ENCODE measurements at regions not wholly inside any gene's neighbourhood (a gene's known extent, or its start where the extent isn't known, plus 50 kb on each side); places are given as distances from the start of the nearest gene placed in this dataset.

DNA sequence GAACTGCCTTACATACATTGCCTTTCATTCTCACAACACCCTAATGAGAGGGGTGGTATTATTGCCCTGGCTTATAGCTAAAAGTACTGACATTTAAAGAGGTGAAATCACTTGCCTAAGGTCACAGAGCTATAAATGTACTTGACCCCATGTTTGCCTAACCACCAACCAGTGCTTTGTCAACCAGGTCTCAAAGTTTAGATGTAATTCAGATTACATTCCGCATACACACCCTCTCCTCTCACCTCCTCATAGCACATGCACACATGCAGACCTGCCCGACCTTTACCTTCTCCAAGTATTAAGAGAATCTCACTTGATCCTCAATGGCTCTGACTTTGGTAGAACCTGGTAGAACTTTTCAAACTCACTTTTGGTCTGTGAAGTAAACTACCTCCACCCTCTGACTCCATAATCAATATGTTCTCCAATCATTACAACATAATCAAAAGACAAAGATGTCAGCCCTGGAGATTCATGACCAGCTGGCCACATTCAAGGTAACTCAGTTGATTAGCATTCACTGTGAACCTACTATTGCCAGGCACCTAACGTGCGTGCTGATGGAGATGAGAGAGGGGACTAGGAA lies 63.2 kb upstream of the HES1 start:
- no peak for DNase-seq

DNA sequence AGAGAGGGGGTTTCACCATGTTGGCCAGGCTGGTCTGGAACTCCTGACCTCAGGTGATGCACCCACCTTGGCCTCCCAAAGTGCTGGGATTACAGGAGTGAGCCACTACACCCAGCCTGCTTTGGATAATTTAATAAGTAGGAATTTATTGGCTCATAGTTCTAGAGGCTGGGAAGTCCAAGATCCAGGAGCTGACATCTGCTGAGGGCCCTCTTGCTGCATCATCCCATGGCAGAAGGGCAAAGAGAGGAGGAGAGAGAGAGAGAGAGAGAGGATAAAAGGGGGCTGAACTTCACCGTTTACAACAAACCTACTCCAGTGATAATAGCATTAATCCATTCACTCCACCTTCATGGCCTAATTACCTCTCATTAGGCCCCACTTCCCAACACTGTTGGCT lies 62.0 kb upstream of the HES1 start:
- DNase-seq, result no peak

DNA sequence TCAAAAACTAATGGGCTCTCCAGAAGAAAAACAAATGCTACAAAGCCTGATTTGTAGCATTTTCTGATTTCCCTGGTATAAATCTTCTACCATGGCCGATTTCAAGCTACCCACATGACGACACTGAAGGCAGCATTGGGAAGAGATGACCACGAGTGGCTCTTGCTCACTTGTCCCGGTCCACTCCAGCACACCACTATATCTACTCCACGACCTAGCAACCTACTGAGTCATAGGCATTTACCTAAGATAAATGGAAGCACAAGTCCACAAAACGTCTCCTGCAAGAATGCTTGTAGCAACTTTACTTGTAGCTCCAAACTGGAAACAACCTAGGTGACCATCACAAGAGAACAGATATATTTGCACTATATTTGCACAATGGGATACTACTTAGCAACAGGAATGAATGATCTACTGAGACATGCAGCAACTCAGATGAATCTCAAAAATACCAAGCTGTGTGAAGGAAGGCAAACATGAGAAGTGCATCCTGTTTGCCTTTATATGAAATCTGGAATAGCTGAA lies 60.8 kb upstream of the HES1 start:
- no peak for DNase-seq

DNA sequence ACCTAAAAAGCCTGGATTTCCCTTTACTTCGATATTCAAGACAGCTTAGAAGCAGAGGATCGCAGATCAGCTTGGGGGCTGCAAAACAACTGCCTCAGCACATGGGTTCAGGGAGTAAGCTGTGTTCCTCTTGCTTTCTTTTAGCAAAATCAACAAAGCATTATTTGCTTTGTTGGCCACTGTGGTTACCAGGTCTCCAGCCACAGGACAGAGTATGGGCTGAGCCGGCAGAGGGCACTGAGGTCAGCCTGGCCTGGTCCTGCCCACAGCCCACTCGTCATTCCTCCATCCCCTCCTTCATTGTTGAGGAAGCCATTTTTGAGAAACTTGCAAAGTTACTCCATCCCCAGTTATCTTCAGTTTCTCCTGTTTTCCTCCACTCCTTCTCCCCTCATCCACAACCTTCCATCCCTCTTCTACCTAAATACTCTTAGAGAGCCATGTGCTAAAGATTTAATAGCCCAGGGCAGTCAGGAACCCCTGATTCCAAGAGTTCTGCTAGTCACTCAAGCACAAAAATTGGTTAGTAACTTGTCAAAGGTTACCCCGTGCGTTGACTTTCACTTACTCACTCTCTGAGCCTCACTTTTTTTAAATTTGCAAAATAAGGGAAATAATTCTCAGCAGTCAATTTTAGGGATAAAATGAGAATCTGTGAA lies 60.0 kb upstream of the HES1 start:
- peak in 2 of 4 experiments; percentile 38 to 41 for DNase-seq

DNA sequence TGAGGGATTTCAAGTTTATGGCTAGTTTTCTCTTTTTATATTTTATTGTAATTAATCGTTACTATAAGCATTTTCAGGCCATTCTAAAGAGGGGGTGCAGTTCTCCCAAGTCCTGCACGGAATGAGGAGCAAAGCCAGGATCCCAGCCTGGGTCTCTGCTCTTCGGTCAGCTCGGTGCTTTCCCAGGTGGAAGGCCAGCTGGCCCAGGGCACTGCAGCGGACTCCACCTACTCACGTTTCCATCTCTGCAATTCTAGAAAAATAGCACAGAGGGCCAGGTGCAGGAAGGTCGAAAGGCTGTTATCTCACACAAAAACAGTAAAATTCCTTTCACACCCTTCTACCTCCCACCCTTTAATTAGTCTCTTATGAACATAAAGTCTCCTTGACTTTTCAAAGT lies 59.5 kb upstream of the HES1 start:
- no peak for DNase-seq

DNA sequence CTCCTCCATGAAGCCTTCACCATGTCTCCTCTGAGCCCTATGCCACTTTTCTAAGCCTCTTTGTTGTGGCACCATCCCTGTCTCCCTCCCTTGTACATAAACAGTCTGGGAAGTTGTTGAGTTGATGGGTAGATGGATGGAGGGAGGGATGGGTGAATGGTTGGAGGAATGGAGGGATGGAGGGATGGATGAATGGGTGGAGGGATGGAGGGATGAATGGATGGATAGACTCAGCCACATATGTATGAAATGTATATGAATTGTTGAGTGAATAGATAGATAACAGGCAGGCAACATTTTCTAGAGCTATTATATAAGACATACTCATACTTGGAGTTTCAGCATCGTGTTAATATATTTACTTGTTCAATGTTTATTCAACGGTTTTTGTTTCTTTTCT lies 58.3 kb upstream of the HES1 start:
- no peak for DNase-seq

DNA sequence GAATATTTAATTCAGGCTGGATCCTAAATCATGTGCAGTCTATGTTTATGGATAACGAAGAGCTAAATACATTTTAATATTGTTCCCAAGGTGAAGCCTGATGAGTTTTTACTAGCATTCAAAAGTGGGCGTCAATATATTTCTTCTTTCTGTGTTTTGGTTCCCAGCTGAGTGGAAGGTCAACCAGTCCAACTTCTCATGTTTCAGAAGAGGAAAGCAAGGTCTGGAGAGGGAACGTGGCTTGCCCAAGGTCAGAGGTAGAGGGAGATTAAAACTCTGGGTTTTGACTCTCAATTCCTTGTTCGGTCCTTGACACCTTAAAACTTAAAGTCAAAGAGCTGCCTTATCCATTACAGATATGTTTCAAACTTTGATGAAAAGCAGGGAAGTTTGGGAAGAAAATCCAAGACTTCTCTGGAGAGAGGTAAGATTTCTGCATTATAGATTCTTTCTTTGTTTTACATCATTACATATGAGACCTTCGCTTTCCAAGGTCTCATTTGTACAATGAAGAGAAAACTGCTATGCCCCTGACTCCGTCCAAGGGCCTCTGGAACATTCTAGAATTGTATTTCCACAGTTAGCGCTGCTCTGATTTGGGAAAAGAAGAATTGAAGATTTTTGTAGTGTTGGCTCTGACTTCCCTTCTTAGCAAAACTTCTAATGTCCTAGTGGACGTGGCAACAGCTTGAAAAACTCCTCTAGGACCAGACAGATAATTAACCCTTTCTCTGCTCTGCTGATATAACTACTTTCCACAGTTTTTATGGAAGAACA lies 57.7 kb upstream of the HES1 start:
- no peak for DNase-seq

DNA sequence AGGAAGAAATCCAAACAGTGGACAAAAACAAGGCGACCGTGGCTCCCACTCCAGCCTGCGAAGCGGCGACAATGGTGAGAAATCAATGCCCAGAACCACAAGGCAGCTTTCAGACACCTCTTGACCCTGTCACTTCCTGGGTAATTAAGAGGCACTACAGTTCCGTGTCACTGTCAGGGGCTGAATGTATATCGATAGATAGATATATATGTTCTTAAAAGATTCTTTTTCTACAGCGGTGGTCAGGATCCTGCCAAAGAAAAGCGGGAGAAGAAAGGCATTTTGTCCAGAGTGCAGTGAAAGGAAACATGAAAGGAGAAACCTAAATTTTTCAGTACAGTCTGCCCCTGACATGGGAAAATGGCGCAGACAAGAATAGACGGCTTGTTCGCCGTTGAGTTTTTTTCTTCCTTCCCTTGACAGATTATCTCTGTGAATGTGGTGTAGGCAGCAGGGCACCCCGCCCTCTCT lies 56.2 kb upstream of the HES1 start:
- no peak for DNase-seq

DNA sequence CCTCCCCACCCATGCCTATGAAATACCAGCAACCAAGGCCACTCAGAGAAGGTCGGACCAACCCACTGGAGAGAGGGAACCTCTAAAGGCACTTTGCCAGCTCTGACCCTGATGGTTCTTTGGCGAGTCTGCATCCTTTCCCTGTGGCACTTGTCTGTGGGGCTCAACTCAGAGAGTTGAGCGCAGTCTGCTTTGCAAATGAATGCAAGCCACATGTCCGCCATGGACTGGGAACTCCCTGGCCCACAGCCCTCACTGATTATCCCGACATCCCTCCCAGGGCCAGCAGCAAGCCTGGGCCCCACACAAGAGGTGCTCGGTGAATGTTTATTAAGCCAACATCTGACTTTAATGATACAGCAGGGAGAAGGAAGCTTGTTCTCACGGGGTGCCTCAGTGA lies 55.5 kb upstream of the HES1 start:
- DNase-seq, result no peak

DNA sequence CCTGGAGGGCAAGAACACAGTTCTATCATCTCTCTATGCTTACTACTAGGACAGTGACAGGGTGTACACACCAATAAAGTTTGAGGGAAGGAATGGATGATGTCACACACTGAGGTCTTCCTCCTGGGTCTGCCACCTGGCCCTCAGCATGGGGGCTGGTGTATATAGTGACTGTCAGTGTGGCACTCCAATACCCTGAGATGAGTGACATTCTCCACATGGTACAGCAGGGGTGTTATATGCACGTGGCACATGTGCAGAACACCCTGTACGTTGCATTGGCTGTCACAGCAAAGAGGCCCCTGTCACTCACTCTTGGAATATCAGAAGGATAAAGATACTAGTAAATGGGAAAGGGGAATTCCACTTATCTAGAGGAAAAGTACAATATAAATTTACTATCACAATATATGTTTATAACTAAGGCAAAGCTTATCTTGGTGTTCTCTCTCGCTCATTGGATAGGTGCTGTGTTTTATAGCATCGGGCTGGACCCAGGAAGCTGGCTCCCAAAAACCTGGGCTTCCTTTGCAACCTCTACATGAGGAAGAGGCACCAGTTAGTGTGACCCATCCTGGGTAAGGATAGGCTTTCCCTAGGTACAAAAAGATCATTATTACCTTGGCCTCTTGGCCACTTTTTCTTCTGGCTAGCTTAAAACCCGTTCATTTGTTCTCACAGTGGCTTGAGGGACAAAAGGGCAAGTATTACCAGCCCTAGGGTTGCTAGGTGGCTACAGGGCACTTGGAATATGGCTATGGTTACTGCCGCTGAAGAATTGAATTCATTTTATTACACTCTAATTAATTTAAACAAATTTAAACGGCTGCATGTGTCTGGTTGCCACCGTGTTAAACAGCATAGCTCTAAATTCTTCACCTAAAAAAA lies 54.8 kb upstream of the HES1 start:
- no peak for DNase-seq

DNA sequence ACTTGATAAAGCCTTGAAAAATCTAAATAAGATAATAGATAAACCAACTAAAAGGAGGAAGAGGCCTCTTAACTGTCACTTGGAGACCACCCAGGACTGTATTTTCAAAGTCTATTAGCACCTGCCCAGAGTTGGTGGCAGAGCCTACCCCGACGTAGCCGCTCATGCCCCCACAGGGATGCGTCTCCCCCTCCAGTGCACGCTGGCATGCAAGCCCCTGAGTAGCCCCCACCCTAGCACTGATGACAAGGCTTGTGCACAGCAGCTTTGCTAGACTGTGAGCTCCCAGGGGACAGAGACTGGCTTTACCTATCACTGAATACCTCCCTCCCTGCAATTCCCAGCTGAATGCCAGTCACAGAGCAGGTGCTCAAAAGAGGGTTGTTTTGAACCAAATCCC lies 54.1 kb upstream of the HES1 start:
- no peak for DNase-seq

DNA sequence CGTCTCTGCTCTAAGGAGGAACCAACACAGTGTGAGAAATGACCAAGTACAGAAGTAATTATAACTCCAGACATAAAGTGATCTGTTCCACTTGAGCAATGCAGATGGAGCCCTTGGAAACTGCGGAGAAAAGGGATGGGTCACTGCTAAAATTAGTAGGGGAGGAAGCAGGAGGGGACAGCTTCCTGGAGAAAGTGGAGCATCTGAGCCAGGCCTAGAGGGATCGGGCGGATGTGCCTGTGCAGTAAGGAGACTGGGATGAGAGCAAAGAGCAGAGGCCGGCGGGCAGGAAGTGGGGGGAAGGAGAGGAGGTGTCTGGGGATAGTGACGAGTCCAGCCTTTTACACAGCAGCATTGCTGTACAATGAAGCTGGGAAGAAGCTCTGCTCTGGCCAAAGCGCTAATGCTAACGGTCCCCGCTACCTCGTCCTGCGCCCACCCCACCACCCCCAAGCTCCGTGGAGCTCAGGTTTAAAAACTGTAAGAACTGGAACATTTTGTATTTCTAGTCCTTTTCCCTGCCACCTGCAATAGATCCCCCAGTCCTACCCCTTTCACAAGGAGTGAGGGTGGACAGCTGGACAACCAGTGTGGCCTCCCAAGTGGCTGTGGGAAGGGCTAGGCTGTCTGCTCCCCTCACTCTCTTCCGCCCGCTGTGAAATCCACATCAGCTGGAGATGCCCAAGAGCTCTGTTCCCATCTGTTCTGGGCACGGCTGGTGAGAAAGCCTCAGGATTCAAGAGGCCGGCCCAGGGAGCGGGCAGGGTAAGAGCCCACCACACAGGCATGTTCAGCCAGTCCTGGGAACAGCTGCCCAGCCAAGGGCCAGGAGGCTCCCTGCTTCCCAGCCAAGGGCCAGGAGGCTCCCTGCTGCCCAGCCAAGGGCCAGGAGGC lies 53.0 kb upstream of the HES1 start:
- DNase-seq, result peak in 3 of 4 experiments; percentile 27 to 46 (median 33)

DNA sequence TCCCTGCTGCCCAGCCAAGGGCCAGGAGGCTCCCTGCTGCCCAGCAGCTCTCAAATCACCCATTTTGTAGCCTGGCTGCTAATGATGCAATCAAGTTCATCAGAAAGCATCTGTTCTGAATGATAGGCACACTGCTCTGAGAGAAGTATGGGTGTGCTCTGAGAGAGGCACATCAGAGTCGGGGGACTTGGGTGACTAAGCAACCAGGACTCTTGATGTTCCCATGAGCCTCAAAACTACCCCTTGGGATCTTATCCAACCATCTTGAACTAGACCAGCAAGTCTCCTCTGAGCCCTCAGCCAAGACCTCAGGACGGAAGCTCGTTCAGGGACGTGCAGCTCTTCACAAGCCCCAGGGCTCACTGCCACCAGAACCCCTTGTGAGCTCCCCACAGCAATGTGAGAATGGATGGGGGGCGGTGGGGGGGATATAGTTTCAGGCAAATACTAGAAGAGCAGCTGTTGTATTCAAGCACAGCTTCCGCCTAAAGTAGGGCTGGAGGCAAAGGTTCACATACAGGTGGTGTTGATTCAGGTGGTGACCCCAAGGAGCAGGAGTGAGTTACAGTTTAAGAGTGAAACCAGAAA lies 52.2 kb upstream of the HES1 start:
- DNase-seq, result no peak

DNA sequence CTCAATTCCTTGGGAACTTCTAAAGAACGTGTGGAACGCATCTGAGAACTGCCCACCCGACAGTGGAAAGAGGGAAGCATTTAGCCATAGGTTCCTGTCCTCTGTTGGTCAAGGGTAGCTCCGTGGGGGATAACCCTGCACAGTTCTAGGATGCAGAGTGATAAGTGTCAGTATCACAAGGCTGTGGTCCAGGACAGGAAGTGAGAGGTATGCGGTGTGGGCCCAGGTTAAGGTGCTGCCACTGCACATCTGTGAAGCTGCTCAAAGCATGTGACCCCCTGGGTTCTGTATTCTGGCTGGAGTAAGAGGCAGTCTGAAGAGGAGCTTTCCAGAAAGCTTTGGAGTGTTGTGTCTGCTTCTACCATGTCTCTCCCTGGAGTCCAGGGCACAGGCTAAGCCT lies 51.7 kb upstream of the HES1 start:
- no peak for DNase-seq

Data from suppressor macrophage (primary cell).